WTC11 (cell line): ENCODE measurements at regions not wholly inside any gene's neighbourhood (a gene's known extent, or its start where the extent isn't known, plus 50 kb on each side); places are given as distances from the start of the nearest gene placed in this dataset.
A peak's percentile ranks its signal among the peaks of the same experiment; 100 is the strongest.

Experiments used
- ATAC-seq: fragments of 200-7000 bp; cut with Tn5 transposase; 2 replicates; pipeline ENCODE4 v1.10.0; 2021; ENCODE audit warnings: mild to moderate bottlenecking, moderate library complexity
- CTCF ChIA-PET: fragments of 300-600 bp; sonication (Branson Sonifier 250); formaldehyde crosslinking; loops from one replicate; lab custom pipeline; 2021; ENCODE audit warnings: antibody characterized with exemption; lab: Charles Lee
- POLR2A ChIA-PET: fragments of 350-600 bp; sonication (Branson Sonifier 250); formaldehyde crosslinking; loops from one replicate; lab custom pipeline; 2021; ENCODE audit warnings: antibody characterized with exemption; lab: Charles Lee
- DNase-seq: peaks from one replicate; pipeline ENCODE4 v3.0.0; 2021; ENCODE audit warnings: low spot score
- H3K27ac Mint-ChIP-seq: 2 replicates; pipeline ENCODE4 v1.8.0; 2021; ENCODE audit warnings: mixed read lengths
- H3K27me3 Mint-ChIP-seq: 2 replicates; pipeline ENCODE4 v1.8.0; 2021; ENCODE audit warnings: low read depth, mild to moderate bottlenecking, moderate library complexity, mixed read lengths
- H3K36me3 Mint-ChIP-seq: 2 replicates; pipeline ENCODE4 v1.8.0; 2021; ENCODE audit warnings: mixed read lengths
- H3K4me1 Mint-ChIP-seq: 2 replicates; pipeline ENCODE4 v1.8.0; 2022; ENCODE audit warnings: mixed read lengths
- H3K4me3 Mint-ChIP-seq: 2 replicates; pipeline ENCODE4 v1.8.0; 2021; ENCODE audit warnings: mild to moderate bottlenecking, moderate library complexity, mixed read lengths
- H3K9me3 Mint-ChIP-seq: 2 replicates; pipeline ENCODE4 v1.8.0; 2021; ENCODE audit warnings: mixed read lengths
- AR ChIP-seq: fragments of 250-450 bp; sonication (Bioruptor Pico); IDR thresholded peaks from 2 replicates; pipeline ENCODE4 v1.9.0; 2021; ENCODE audit warnings: mild to moderate bottlenecking
- ATF6 ChIP-seq: sonication (generic); formaldehyde crosslinking; IDR thresholded peaks from 2 replicates; pipeline ENCODE4 v1.8.1; 2023; ENCODE audit warnings: mild to moderate bottlenecking, missing genetic modification reagents
- ELF4 ChIP-seq: sonication (generic); formaldehyde crosslinking; IDR thresholded peaks from 2 replicates; pipeline ENCODE4 v1.8.1; 2022; ENCODE audit warnings: low read depth, mild to moderate bottlenecking, moderate library complexity, missing genetic modification reagents
- GABPB1 ChIP-seq: sonication (generic); formaldehyde crosslinking; IDR thresholded peaks from 2 replicates; pipeline ENCODE4 v1.8.1; 2023; ENCODE audit warnings: mild to moderate bottlenecking, missing genetic modification reagents
- IRF2 ChIP-seq: sonication (generic); formaldehyde crosslinking; IDR thresholded peaks from 2 replicates; pipeline ENCODE4 v1.8.0; 2022; ENCODE audit warnings: low read depth, missing genetic modification reagents, borderline replicate concordance
- JUN ChIP-seq: sonication (generic); formaldehyde crosslinking; IDR thresholded peaks from 2 replicates; pipeline ENCODE4 v1.8.0; 2023; ENCODE audit warnings: mild to moderate bottlenecking, missing genetic modification reagents
- NFE2L1 ChIP-seq: sonication (generic); formaldehyde crosslinking; IDR thresholded peaks from 2 replicates; pipeline ENCODE4 v1.8.1; 2023; ENCODE audit warnings: missing genetic modification reagents
- OVOL2 ChIP-seq: fragments of 250-450 bp; sonication (Bioruptor Pico); IDR thresholded peaks from 2 replicates; pipeline ENCODE4 v1.9.0; 2021; ENCODE audit warnings: mild to moderate bottlenecking, borderline replicate concordance
- SP1 ChIP-seq: sonication (generic); formaldehyde crosslinking; conservative IDR thresholded peaks from 2 replicates; pipeline ENCODE4 v1.8.1; 2022; ENCODE audit warnings: missing genetic modification reagents
- USF1 ChIP-seq: sonication (generic); formaldehyde crosslinking; IDR thresholded peaks from 2 replicates; pipeline ENCODE4 v1.8.0; 2022; ENCODE audit warnings: mild to moderate bottlenecking, missing genetic modification reagents
- ZBTB21 ChIP-seq: sonication (generic); formaldehyde crosslinking; IDR thresholded peaks from 2 replicates; pipeline ENCODE4 v1.8.1; 2023; ENCODE audit warnings: mild to moderate bottlenecking, missing genetic modification reagents, borderline replicate concordance
- ZNF121 ChIP-seq: sonication (generic); formaldehyde crosslinking; IDR thresholded peaks from 2 replicates; pipeline ENCODE4 v1.8.0; 2023; ENCODE audit warnings: missing genetic modification reagents
- ZNF317 ChIP-seq: sonication (generic); formaldehyde crosslinking; IDR thresholded peaks from 2 replicates; pipeline ENCODE4 v1.8.1; 2023; ENCODE audit warnings: low read depth, mild to moderate bottlenecking, moderate library complexity, missing genetic modification reagents, borderline replicate concordance
- ZNF416 ChIP-seq: fragments of 250-450 bp; sonication (Bioruptor Pico); IDR thresholded peaks from 2 replicates; pipeline ENCODE4 v1.9.0; 2021; ENCODE audit warnings: mild to moderate bottlenecking, inconsistent platforms
- ZNF512 ChIP-seq: sonication (generic); formaldehyde crosslinking; IDR thresholded peaks from 2 replicates; pipeline ENCODE4 v1.8.1; 2022; ENCODE audit warnings: missing genetic modification reagents, borderline replicate concordance
- ZSCAN18 ChIP-seq: fragments of 250-450 bp; sonication (Bioruptor Pico); IDR thresholded peaks from 2 replicates; pipeline ENCODE4 v2.1.2; 2022; ENCODE audit warnings: mild to moderate bottlenecking, moderate library complexity

GRCh38 chr6:6713657-6714056, 125.1 kb downstream of the LY86 start:
- TF ChIP-seq GABPB1 (CRISPR knock-in tag): no peak
- TF ChIP-seq ZNF121: peak; percentile 93
- H3K27ac Mint-ChIP-seq: no peak overlapping the region
- H3K4me1 Mint-ChIP-seq: peaks cover 41% of the 10 kb centered on the region
- ChIA-PET POLR2A (no interaction called here), CTCF (interaction anchor here (2.0 to 5.7 kb wide), 2 partner anchors 10 to 17 kb away, joined by 10 to 44 read pairs; no protein-coding TSS in a partner anchor)
- H3K4me3 Mint-ChIP-seq: no peak overlapping the region
- DNase-seq (no peak), ATAC-seq (no peak)
- no peaks in the 10 kb centered on the region; the same call in 1 of the 2 replicates for H3K27me3 Mint-ChIP-seq
- peaks cover 4% of the 10 kb centered on the region; the same call in 1 of the 2 replicates for H3K9me3 Mint-ChIP-seq
- H3K36me3 Mint-ChIP-seq: no peaks in the 10 kb centered on the region

- Mint-ChIP-seq H3K36me3 (no peaks in the 10 kb centered on the region), H3K4me1 (peaks cover 41% of the 10 kb centered on the region), H3K4me3 (no peak overlapping the region), H3K9me3 (no peaks in the 10 kb centered on the region), H3K27ac (no peak overlapping the region), H3K27me3 (no peaks in the 10 kb centered on the region; the same call in 1 of the 2 replicates)
- CTCF ChIA-PET: interaction anchor here (0.7 to 5.7 kb wide), 8 partner anchors 9 to 94 kb away, joined by 3 to 44 read pairs (median 4); no protein-coding TSS in a partner anchor
- TF ChIP-seq GABPB1 (CRISPR knock-in tag) (no peak), IRF2 (no peak), ZBTB21 (CRISPR knock-in tag) (no peak), ZNF317 (CRISPR knock-in tag) (no peak), ATF6 (CRISPR knock-in tag) (no peak), ELF4 (CRISPR knock-in tag) (no peak), ZNF416 (CRISPR knock-in tag) (no peak), NFE2L1 (CRISPR knock-in tag) (no peak), OVOL2 (CRISPR knock-in tag) (no peak), USF1 (CRISPR knock-in tag) (no peak), ZNF512 (CRISPR knock-in tag) (no peak), SP1 (CRISPR knock-in tag) (no peak)
- DNase-seq (no peak), ATAC-seq (no peak)
- POLR2A ChIA-PET: no interaction called here
These were observed 125.8 kb downstream of the LY86 start for GRCh38 chr6:6714118-6714897.

- Mint-ChIP-seq H3K27ac (no peak overlapping the region), H3K9me3 (no peaks in the 10 kb centered on the region)
- POLR2A ChIA-PET: no interaction called here
- DNase-seq: no peak
- TF ChIP-seq JUN (CRISPR knock-in tag): no peak
- no peak for TF ChIP-seq AR (CRISPR knock-in tag)
- no peak for TF ChIP-seq NFE2L1 (CRISPR knock-in tag)
- TF ChIP-seq ZSCAN18 (CRISPR knock-in tag): no peak
- TF ChIP-seq, all 79 proteins: peak for 0
- Mint-ChIP-seq H3K4me3 (no peak overlapping the region), H3K36me3 (no peaks in the 10 kb centered on the region), H3K27me3 (no peaks in the 10 kb centered on the region; the same call in 1 of the 2 replicates), H3K4me1 (peaks cover 41% of the 10 kb centered on the region)
- CTCF ChIA-PET: interaction anchor here (0.7 to 5.7 kb wide), 9 partner anchors 10 to 93 kb away, joined by 3 to 44 read pairs (median 4); no protein-coding TSS in a partner anchor
- ATAC-seq: no peak
These were observed 126.4 kb downstream of the LY86 start for GRCh38 chr6:6714953-6715352.
